Mesenchymal stem cell (in vitro differentiated cells and primary cell): ENCODE measurements at regions not wholly inside any gene's neighbourhood (a gene's known extent, or its start where the extent isn't known, plus 50 kb on each side); places are given as distances from the start of the nearest gene placed in this dataset.

Experiments
- DNase-seq: peaks from one replicate; pipeline ENCODE4 v3.0.0-alpha.2; 2013
- H2AFZ ChIP-seq: one replicate; pipeline ENCODE4 v1.6.1; 2013; ENCODE audit warnings: low read depth, mild to moderate bottlenecking, control low read depth, inconsistent platforms, low read length, moderate library complexity
- H2AK5ac ChIP-seq: 2 replicates; pipeline ENCODE4 v1.6.1; 2013; ENCODE audit warnings: low read length, moderate library complexity, mild to moderate bottlenecking, inconsistent platforms; ENCODE audit not compliant: severe bottlenecking
- H2BK120ac ChIP-seq: one replicate; pipeline ENCODE4 v1.6.1; 2013; ENCODE audit warnings: low read depth, mild to moderate bottlenecking, inconsistent platforms, low read length, moderate library complexity
- H2BK12ac ChIP-seq, 2 experiments: one replicate each; pipeline ENCODE4 v1.6.1; 2013; ENCODE audit warnings: inconsistent platforms in 2 of 2, low read length in 2 of 2, mild to moderate bottlenecking in 2 of 2, moderate library complexity in 2 of 2, control low read depth in 1 of 2
- H2BK15ac ChIP-seq: one replicate; pipeline ENCODE4 v1.6.1; 2013; ENCODE audit warnings: mild to moderate bottlenecking, low read depth, inconsistent platforms; ENCODE audit not compliant: poor library complexity, severe bottlenecking
- H2BK5ac ChIP-seq: 2 replicates; pipeline ENCODE4 v1.6.1; 2013; ENCODE audit warnings: low read depth, mild to moderate bottlenecking, low read length, control low read depth, inconsistent platforms; ENCODE audit not compliant: poor library complexity, severe bottlenecking
- H3K14ac ChIP-seq, 2 experiments: one replicate each; pipeline ENCODE4 v1.6.1; 2013; ENCODE audit warnings: inconsistent platforms in 2 of 2, low read length in 2 of 2, control low read depth in 1 of 2, mild to moderate bottlenecking in 1 of 2, moderate library complexity in 1 of 2
- H3K18ac ChIP-seq, 2 experiments: one replicate each; pipeline ENCODE4 v1.6.1; 2013; ENCODE audit warnings: inconsistent platforms in 2 of 2, low read length in 2 of 2, control low read depth in 1 of 2, low read depth in 1 of 2, mild to moderate bottlenecking in 1 of 2
- H3K23ac ChIP-seq, 2 experiments: one replicate each; pipeline ENCODE4 v1.6.1; 2013; ENCODE audit warnings: inconsistent platforms in 2 of 2, low read length in 2 of 2, mild to moderate bottlenecking in 2 of 2, moderate library complexity in 2 of 2, control low read depth in 1 of 2
- H3K27ac ChIP-seq: 2 replicates; pipeline ENCODE4 v1.5.1; 2013; ENCODE audit warnings: mild to moderate bottlenecking, moderate library complexity, low read length, control low read depth, inconsistent platforms; ENCODE audit not compliant: poor library complexity, severe bottlenecking
- H3K27me3 ChIP-seq, 2 experiments: 2 replicates each; pipeline versions ENCODE4 v1.6.1 to v1.7.0; 2013; ENCODE audit warnings: low read length in 2 of 2, mild to moderate bottlenecking in 2 of 2, moderate library complexity in 2 of 2, control low read depth in 1 of 2, inconsistent platforms in 1 of 2; ENCODE audit not compliant: control insufficient read depth in 1 of 2, insufficient read depth in 1 of 2
- H3K36me3 ChIP-seq, 2 experiments: 2 replicates each; pipeline versions ENCODE4 v1.6.1 to v1.7.0; 2013; ENCODE audit warnings: low read length in 2 of 2, control low read depth in 1 of 2, inconsistent platforms in 1 of 2, low read depth in 1 of 2, mild to moderate bottlenecking in 1 of 2; ENCODE audit not compliant: insufficient read depth in 2 of 2, control insufficient read depth in 1 of 2
- H3K4ac ChIP-seq, 2 experiments: one replicate each; pipeline ENCODE4 v1.6.1; 2013; ENCODE audit warnings: inconsistent platforms in 2 of 2, low read length in 2 of 2, mild to moderate bottlenecking in 2 of 2, moderate library complexity in 2 of 2, control low read depth in 1 of 2, low read depth in 1 of 2
- H3K4me1 ChIP-seq: 2 replicates; pipeline ENCODE4 v1.6.1; 2013; ENCODE audit warnings: low read depth, low read length, control low read depth; ENCODE audit not compliant: control insufficient read depth, insufficient read depth
- H3K4me2 ChIP-seq: 2 replicates; pipeline ENCODE4 v1.6.1; 2013; ENCODE audit warnings: low read length, mild to moderate bottlenecking, inconsistent platforms; ENCODE audit not compliant: poor library complexity, severe bottlenecking
- H3K4me3 ChIP-seq, 2 experiments: 2 replicates each; pipeline versions ENCODE4 v1.5.1 to v1.7.0; 2013; ENCODE audit warnings: low read length in 2 of 2, mild to moderate bottlenecking in 2 of 2, control low read depth in 1 of 2, low read depth in 1 of 2; ENCODE audit not compliant: insufficient read depth in 1 of 2
- H3K79me1 ChIP-seq: replicated peaks from 2 replicates; pipeline ENCODE4 v1.6.1; 2013; ENCODE audit warnings: mild to moderate bottlenecking, control low read depth, low read length, inconsistent platforms; ENCODE audit not compliant: poor library complexity, severe bottlenecking
- H3K9ac ChIP-seq: 2 replicates; pipeline ENCODE4 v1.7.0; 2013; ENCODE audit warnings: mild to moderate bottlenecking, low read length, moderate library complexity
- H3K9me3 ChIP-seq: 2 replicates; pipeline ENCODE4 v1.7.0; 2013; ENCODE audit warnings: mild to moderate bottlenecking, low read length; ENCODE audit not compliant: control insufficient read depth
- H4K8ac ChIP-seq: one replicate; pipeline ENCODE4 v1.6.1; 2013; ENCODE audit warnings: inconsistent platforms, mild to moderate bottlenecking, low read length, moderate library complexity
- H4K91ac ChIP-seq: one replicate; pipeline ENCODE4 v1.6.1; 2013; ENCODE audit warnings: mild to moderate bottlenecking, low read length, inconsistent platforms
- WGBS: methylation state at CpG from one replicate; pipeline ENCODE4 v1.1.7; 2013; ENCODE audit warnings: mixed read lengths; 5-methylcytosine and 5-hydroxymethylcytosine counted together

GRCh38 chr12:65665817-65666216 is 158.5 kb upstream of the HMGA2 start:
- no peak overlapping the region for H2BK15ac ChIP-seq
- no peak overlapping the region for H2BK120ac ChIP-seq
- no peak overlapping the region for H3K9ac ChIP-seq
- H4K8ac ChIP-seq: no peak overlapping the region
- no peak overlapping the region for H3K27ac ChIP-seq
- no peak overlapping the region for H3K4me3 ChIP-seq
- H3K4me2 ChIP-seq: no peak overlapping the region
- H3K4ac ChIP-seq: no peak overlapping the region
- H2AFZ ChIP-seq: no peak overlapping the region
- no peaks in the 10 kb centered on the region for H3K27me3 ChIP-seq
- peaks cover 4% of the 10 kb centered on the region for H3K9me3 ChIP-seq
- no peaks in the 10 kb centered on the region for H3K36me3 ChIP-seq
- peaks cover 2% of the 10 kb centered on the region for H3K4me1 ChIP-seq
- DNase-seq: no peak
- no peaks in the 10 kb centered on the region for H3K79me1 ChIP-seq
- H3K18ac ChIP-seq: no peak overlapping the region
- H2BK12ac ChIP-seq: no peak overlapping the region
- no peak overlapping the region for H3K14ac ChIP-seq
- no peak overlapping the region for H2BK5ac ChIP-seq
- WGBS: 100% methylated on average over 2 of the region's 2 CpGs
- H3K23ac ChIP-seq: no peak overlapping the region
- no peak overlapping the region for H2AK5ac ChIP-seq
- no peak overlapping the region for H4K91ac ChIP-seq

GRCh38 chr12:65666876-65667275 is 157.4 kb upstream of the HMGA2 start:
- DNase-seq: peak; percentile 44
- no peaks in the 10 kb centered on the region for H3K79me1 ChIP-seq
- peak overlapping the region in 1 of 2 experiments; percentile 21 for H2BK12ac ChIP-seq
- no peak overlapping the region for H3K27ac ChIP-seq
- WGBS: 46% methylated on average over 2 of the region's 2 CpGs
- H3K18ac ChIP-seq: peak overlapping the region in 1 of 2 experiments; percentile 66
- no peaks in the 10 kb centered on the region for H3K36me3 ChIP-seq
- no peaks in the 10 kb centered on the region for H3K27me3 ChIP-seq
- H3K9ac ChIP-seq: no peak overlapping the region
- no peak overlapping the region for H3K23ac ChIP-seq
- H2BK15ac ChIP-seq: no peak overlapping the region
- peak overlapping the region; percentile 7 for H2AK5ac ChIP-seq
- H4K91ac ChIP-seq: peak overlapping the region; percentile 14
- no peak overlapping the region for H2BK120ac ChIP-seq
- H3K14ac ChIP-seq: no peak overlapping the region
- no peak overlapping the region for H2AFZ ChIP-seq
- peaks cover 4% of the 10 kb centered on the region for H3K9me3 ChIP-seq
- H3K4me3 ChIP-seq: no peak overlapping the region
- no peak overlapping the region for H3K4me2 ChIP-seq
- H2BK5ac ChIP-seq: no peak overlapping the region
- H3K4ac ChIP-seq: peak overlapping the region in 1 of 2 experiments; percentile 86
- H4K8ac ChIP-seq: peak overlapping the region; percentile 42
- H3K4me1 ChIP-seq: peaks cover 2% of the 10 kb centered on the region

- Histone ChIP-seq H3K36me3 (no peaks in the 10 kb centered on the region), H3K23ac (no peak overlapping the region), H3K14ac (peak overlapping the region in 1 of 2 experiments; percentile 41), H3K4me1 (peaks cover 2% of the 10 kb centered on the region), H3K4ac (peak overlapping the region in 1 of 2 experiments; percentile 35), H2BK15ac (no peak overlapping the region), H2BK5ac (no peak overlapping the region), H3K9ac (no peak overlapping the region), H3K18ac (peak overlapping the region; percentile 21 to 23), H2BK120ac (no peak overlapping the region), H3K9me3 (peaks cover 4% of the 10 kb centered on the region), H3K27me3 (no peaks in the 10 kb centered on the region), H3K4me3 (no peak overlapping the region), H3K4me2 (no peak overlapping the region), H3K27ac (no peak overlapping the region), H2AK5ac (peak overlapping the region; percentile 53), H2BK12ac (peak overlapping the region; percentile 6 to 63), H3K79me1 (no peaks in the 10 kb centered on the region), H4K91ac (no peak overlapping the region), H2AFZ (no peak overlapping the region), H4K8ac (no peak overlapping the region)
- DNase-seq: no peak
- WGBS: 91% methylated on average over 7 of the region's 9 CpGs
Measured at GRCh38 chr12:65667932-65668331, 156.4 kb upstream of the HMGA2 start.

GRCh38 chr12:65668981-65669695 is 155.1 kb upstream of the HMGA2 start:
- H3K14ac ChIP-seq: no peak overlapping the region
- no peak overlapping the region for H2AFZ ChIP-seq
- peaks cover 4% of the 10 kb centered on the region for H3K9me3 ChIP-seq
- WGBS: 76% methylated on average over 5 of the region's 5 CpGs
- H3K4ac ChIP-seq: peak overlapping the region in 1 of 2 experiments; percentile 67
- no peak overlapping the region for H2BK15ac ChIP-seq
- no peak overlapping the region for H3K4me3 ChIP-seq
- H3K4me2 ChIP-seq: no peak overlapping the region
- no peaks in the 10 kb centered on the region for H3K36me3 ChIP-seq
- H3K4me1 ChIP-seq: peaks cover 2% of the 10 kb centered on the region
- H4K8ac ChIP-seq: no peak overlapping the region
- no peak overlapping the region for H3K27ac ChIP-seq
- H3K27me3 ChIP-seq: no peaks in the 10 kb centered on the region
- peak overlapping the region in 1 of 2 experiments; percentile 60 for H2BK12ac ChIP-seq
- no peak overlapping the region for H2AK5ac ChIP-seq
- no peak overlapping the region for H3K9ac ChIP-seq
- no peak overlapping the region for H4K91ac ChIP-seq
- peak overlapping the region in 1 of 2 experiments; percentile 23 for H3K18ac ChIP-seq
- H3K23ac ChIP-seq: no peak overlapping the region
- H3K79me1 ChIP-seq: no peaks in the 10 kb centered on the region
- DNase-seq: peak; percentile 49
- H2BK120ac ChIP-seq: no peak overlapping the region
- H2BK5ac ChIP-seq: no peak overlapping the region
